OCI-M2 (cell line): ENCODE measurements at regions not wholly inside any gene's neighbourhood (a gene's known extent, or its start where the extent isn't known, plus 50 kb on each side); places are given as distances from the start of the nearest gene placed in this dataset.

ENCODE experiments used
- DNase-seq: peaks from one replicate; lab custom pipeline; 2025; ENCODE audit not compliant: unreplicated experiment; lab: John Stamatoyannopoulos, UW

DNA sequence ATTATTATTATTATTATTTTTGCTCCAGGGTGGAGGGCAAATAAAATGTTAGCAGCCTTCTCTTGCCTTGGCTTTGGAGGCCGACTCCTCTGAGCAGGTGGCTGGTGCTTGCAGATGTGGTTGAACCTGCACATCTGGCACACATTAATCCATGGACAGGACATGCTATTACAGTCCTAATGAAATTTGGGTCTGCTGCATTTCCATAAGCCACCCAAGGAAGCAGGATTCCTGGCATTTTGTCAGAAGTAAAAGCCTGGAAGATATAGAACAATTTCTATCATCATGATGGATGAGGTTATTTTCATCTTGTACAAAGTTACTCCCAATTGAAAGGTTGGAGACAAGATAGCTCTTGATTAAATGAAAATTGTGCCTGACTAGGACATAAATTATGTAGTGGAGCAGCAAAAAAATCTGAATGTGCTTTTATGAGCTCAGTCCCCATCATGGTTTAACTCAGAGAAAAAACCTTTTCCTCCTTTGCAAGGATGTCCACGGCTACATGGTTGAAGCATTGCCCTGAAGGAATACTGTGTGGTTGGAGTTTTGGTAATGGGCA, 130.9 kb upstream of the RGMA start:
- no peak for DNase-seq

- DNase-seq: no peak
Observed at GRCh38 chr15:93217343-93217742, 128.3 kb upstream of the RGMA start.

GRCh38 chr15:93214106-93214505, 125.1 kb upstream of the RGMA start:
- no peak for DNase-seq

DNA sequence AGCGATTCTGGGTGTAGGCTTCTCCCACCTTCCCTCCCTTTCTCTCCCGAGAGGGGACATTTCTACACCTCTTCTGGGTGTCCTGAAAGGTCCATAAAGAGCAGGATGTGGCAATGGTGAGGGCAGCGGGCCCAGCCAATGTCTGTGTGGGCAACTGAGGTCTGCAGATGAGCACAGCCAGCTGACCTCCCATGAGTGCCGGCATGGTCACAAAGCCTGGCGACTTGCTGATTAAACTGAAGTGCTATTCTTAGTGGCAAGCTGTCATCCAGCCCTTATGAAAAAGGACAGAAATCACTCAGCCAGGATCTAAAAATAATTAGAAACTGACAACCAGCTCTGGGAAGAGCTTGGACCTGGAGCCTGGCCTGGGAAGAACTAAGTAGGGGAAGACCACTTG, 124.3 kb upstream of the RGMA start:
- no peak for DNase-seq

- no peak for DNase-seq
Observed at GRCh38 chr15:93212578-93212977, 123.6 kb upstream of the RGMA start.

DNA sequence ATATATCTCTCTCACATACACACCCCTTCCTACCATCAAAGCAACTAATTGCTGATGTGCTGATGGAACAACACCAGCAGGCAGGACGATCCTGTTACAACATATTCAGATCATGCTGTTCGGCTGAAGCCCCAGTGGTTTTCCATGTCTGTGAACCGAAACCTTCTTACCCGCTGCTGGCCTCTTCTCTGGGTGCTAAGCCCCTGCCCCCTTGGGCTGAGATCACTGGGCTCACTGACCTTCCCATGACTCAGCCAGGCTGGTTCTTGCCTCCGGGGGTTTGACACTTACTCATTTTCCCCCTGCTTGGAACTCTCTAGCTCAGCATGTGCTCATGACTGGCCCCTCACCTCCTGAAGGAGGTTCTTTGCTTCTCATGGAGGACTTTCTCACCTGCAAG, 122.0 kb upstream of the RGMA start:
- no peak for DNase-seq

DNA sequence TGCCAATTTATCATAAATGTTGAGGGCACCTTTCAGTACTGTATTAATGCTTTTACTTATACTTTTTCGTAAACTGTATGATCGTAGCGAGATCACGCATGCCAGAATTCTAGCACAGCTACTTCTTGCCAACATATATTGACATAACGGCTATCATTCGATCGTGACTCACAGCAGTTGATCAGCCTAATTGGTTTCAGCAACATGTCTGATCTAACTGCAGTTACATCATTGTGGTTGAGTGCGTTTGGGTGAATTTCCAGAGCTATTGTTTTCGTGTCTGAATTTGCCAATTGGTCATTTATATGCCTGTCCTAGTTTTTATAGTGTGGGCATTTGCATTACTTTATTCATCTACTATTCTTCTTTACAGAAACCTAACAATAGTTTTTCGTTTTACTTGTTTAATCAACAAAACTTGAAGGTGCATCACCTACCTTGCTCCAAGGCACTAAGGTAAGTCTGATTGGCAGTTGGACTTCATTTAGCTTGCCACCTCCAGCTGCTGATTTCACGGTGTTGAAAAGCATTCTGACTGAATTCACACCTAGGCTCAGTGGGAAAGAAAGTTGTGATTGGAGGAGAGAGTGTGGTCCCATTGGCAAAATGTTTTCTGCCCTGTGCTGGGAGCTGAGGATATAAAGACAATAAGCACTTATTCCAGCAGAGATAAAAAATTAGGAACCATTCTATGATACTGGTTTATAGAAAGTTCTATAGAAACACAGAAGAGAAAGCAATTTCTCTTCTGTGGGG, 120.9 kb upstream of the RGMA start:
- DNase-seq: no peak

- DNase-seq: no peak
Observed at GRCh38 chr15:93206893-93207292, 117.9 kb upstream of the RGMA start.

GRCh38 chr15:93205413-93205812, 116.4 kb upstream of the RGMA start:
- DNase-seq: no peak

- DNase-seq: no peak
Observed at GRCh38 chr15:93203036-93203435, 114.0 kb upstream of the RGMA start.

DNA sequence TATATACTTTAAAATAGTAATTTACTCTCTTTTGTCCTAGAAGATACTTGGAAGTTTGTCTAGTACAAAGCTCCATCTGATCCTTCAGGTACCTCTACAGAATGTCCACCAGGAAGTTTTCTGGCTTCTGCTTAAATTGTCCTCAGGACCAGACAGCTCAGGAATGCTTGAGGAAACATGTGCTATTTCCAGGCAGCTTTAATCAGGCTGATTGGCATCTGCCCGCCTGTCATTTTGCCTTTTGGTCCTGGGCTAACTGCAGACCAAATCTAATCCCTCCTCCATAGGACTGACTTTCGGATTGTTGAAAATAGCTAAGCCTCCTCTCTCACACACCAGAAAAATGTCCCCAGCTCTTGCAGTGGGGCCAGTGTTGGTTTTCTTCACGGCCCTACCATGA, 113.4 kb upstream of the RGMA start:
- DNase-seq: no peak

DNA sequence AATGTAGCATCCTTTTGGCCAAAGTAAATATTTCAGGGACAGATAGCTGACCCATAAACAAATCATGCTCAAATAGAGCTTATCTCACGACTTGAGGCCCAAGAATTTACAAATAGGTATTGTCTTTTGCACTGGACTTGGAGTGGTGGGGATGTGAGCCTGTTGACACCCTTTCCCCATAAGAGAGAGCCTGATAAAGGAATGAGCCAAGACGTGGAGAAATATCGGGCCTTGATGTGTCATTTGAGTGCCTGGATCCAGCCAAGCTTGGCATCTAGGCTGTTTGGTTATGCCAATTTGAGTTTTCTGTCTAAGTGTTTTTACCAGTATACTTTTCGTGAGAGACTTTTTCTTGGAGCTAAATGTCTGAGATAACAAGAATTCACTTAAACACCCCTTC, 112.9 kb upstream of the RGMA start:
- DNase-seq: no peak

DNA sequence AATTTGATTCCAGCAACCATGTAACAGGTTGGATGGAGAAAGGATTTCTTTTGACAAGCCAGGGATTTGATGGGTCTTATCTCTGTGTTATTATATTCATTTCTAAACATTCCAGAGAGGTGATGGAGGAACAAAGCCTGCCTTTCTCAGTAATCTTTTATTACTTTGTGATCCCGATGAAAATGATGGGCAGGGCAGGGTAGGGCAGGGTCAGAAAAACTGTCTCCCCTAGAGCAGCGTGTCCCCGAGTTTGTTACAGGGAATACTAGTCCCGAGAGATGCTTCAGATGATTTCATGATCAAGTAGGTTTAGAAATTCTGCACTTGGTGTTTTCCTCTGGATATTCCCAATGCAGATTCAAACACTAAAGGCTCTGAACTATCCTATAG, 111.8 kb upstream of the RGMA start:
- DNase-seq: no peak

GRCh38 chr15:93200081-93200836, 111.2 kb upstream of the RGMA start:
- DNase-seq: no peak

- DNase-seq: no peak
Observed at GRCh38 chr15:93196135-93196670, 107.2 kb upstream of the RGMA start.

DNA sequence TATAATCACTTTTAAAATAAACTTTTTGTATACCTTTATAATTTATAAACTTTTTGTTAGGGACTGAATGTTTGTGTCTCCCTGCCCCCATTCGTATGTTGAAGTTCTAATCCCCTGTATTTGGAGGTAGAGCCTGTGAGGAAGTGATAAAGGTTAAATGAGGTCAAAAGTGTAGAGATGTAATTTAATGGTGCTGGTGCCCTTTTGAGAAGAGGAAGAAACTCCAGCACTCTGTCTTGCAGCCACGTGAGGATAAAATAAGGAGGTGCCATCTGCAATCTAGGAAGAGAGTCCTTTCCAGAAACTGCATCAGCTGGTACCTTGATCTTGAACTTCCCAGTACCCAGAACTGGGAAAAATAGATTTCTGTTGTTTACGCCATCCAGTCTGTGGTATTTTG, 106.1 kb upstream of the RGMA start:
- DNase-seq: no peak

GRCh38 chr15:93190238-93190637, 101.2 kb upstream of the RGMA start:
- DNase-seq: no peak

DNA sequence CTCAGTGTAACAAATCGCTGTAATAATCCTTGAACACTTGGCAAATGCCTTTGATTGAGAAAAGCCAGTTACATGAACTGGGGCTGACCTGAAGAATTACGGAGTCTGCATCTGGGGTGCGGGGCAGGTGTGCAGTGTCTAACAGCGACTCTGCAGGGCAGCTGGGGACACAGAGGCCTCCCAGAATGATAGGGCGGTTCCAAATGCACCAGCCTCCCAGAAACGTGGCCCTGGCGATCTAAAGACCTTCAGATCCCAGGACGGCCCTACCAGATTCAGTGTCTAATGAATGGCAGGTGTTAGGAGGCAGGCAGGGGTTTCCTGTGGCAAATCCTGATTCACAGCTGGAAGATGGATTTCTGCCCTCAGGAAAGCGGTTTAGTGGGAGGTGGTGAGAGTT, 100.5 kb upstream of the RGMA start:
- DNase-seq: no peak

GRCh38 chr15:93188236-93188635, 99.2 kb upstream of the RGMA start:
- DNase-seq: no peak

- no peak for DNase-seq
Observed at GRCh38 chr15:93185796-93186195, 96.8 kb upstream of the RGMA start.

- no peak for DNase-seq
Observed at GRCh38 chr15:93182703-93183205, 93.7 kb upstream of the RGMA start.

DNA sequence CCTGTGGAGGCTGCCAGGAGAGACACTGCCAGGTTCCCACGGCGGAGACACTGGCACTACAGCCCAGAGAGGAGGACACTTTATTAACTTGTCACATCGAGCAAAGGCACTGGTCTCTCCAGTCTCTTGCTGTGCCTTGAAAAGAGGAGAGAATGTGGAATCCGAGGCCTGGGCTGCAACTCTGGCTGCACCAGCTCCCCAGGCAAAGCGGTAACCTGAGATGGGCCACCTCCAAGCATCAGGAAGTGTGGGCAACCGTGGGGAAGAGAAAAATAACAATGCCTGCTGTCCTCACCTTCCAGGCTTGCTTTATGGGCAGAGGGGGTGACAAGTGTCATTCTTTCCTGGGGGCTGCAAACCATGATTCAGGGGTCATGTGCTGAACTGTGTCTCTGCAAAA, 91.6 kb upstream of the RGMA start:
- no peak for DNase-seq
